ENCODE measurements at regions not wholly inside any gene's neighbourhood (a gene's known extent, or its start where the extent isn't known, plus 50 kb on each side); places are given as distances from the start of the nearest gene placed in this dataset.
A peak's percentile ranks its signal among the peaks of the same experiment; 100 is the strongest.

DNA sequence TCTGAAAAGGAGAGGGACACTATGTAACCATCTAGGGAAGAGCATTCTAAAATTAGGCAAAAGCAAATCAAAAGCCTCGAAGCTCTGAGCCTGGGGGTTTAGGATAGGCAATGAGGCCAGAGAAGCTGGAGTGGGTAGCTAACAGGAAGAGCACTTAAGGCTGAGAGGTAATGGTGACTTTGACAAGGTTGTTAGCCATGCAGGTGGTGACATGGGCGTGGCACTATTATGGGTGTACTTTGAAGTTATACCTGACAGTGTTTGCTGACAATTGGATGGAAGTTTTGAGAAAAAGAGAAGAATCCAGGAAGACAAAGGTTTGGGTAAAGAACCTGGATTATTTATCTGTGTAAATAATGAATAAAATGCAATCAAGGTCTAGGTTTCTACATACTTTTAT, 383.0 kb upstream of the SEMA3C start:
- TF ChIP-seq, protein P1, sequence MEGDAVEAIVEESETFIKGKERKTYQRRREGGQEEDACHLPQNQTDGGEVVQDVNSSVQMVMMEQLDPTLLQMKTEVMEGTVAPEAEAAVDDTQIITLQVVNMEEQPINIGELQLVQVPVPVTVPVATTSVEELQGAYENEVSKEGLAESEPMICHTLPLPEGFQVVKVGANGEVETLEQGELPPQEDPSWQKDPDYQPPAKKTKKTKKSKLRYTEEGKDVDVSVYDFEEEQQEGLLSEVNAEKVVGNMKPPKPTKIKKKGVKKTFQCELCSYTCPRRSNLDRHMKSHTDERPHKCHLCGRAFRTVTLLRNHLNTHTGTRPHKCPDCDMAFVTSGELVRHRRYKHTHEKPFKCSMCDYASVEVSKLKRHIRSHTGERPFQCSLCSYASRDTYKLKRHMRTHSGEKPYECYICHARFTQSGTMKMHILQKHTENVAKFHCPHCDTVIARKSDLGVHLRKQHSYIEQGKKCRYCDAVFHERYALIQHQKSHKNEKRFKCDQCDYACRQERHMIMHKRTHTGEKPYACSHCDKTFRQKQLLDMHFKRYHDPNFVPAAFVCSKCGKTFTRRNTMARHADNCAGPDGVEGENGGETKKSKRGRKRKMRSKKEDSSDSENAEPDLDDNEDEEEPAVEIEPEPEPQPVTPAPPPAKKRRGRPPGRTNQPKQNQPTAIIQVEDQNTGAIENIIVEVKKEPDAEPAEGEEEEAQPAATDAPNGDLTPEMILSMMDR (conservative IDR thresholded peaks at IDR 0.05; ENCODE audit: low read depth, low read length): no peak
- no peak overlapping the region for H3K4me3 ChIP-seq (ENCODE audit: low read length)
- DNase-seq (ENCODE audit: low read depth): no peak

DNA sequence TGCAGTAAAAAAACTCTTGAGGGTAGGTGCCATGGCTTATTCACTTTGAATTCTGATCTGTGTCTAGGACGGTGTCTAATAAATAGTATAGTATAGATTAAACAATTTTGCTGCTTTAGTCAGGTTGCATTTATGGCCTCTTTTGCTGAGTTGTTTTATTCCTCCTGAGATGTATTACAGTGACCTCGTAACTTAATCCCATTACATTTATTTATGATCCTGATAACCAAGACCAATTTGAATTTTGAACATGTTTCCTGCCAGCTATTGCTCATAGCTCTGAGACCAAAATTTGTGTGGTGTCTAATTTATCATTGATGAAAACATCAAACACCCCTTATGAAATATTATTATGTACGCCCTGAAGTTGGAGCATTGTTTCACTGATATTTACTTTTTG, 381.9 kb upstream of the SEMA3C start:
- DNase-seq (ENCODE audit: low read depth): no peak
- H3K4me3 ChIP-seq (ENCODE audit: low read length): no peak overlapping the region
- TF ChIP-seq, protein P1 (conservative IDR thresholded peaks at IDR 0.05; ENCODE audit: low read depth, low read length): no peak

DNA sequence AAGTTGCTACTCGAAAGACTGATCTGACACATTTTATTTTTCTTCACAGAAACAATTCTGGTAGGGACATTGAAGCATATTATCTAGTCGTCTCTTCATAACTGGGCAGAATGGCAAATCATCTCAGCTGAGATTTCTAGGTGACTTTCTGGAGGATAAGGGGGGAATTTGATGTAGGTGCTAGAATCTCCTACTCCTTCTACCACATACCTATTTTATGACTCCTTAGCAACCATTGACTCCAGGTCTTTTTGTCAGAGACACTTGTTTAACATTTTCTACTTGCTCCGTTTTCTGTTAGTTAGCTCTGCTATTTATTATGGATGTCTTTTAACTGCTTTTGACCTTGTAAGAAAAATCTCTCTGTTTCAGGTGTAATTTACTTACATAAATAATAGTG, 380.9 kb upstream of the SEMA3C start:
- no peak for DNase-seq (ENCODE audit: low read depth)
- H3K4me3 ChIP-seq (ENCODE audit: low read length): no peak overlapping the region
- TF ChIP-seq, protein P1 (conservative IDR thresholded peaks at IDR 0.05; ENCODE audit: low read depth, low read length): no peak

DNA sequence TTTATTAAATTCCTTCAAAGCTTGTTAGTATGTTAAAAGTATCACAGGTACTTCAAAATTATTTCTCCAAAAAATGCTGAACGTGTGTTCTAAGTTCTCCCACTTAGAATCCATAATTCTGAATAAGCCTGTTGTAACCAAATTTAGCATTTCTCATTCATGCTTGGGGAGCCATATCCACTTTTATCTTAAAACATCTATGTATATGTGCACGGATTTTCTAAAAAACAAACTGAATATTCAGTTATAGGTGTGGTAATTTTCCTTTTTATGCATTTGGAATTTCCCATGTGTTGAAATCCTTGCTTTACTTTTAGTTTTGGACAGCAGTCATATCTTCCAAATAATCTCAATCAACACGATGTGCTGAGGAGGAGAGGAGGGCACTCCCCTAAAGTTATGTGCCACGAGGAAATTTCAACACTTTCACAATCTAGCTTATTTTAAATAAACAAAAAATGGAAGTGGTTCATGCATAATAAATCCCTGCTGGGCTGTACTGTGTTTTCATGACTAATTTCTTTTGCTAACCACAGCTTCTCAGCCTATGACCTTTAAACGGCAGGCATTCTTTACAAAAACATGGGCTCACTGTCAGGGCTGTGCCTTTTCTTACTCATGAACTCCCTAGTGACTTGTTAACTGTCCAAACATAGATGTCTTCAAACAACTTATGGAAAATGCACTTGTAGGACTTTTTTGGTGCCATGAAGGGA, 380.3 kb upstream of the SEMA3C start:
- H3K4me3 ChIP-seq (ENCODE audit: low read length): no peak overlapping the region
- TF ChIP-seq, protein P1 (conservative IDR thresholded peaks at IDR 0.05; ENCODE audit: low read depth, low read length): no peak
- peak; percentile 82 for DNase-seq (ENCODE audit: low read depth)

DNA sequence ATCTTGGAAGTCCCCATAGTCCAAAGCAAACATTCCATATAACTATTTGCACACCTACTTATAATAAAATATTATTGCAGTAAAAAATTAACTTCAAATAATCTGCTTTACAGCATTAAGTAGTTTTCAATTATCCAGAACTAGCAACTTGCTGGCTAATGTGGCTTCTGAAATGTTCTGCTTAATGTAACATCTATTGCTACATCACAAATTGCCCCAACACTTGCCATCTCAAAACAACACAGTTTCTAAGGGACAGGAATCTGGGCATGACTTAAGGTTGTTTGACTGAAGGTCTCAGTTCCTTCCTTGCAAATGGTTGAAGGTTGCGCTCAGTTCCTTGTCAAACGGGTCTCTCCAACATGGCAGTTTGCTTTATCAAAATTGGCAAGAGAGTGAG, 378.5 kb upstream of the SEMA3C start:
- DNase-seq (ENCODE audit: low read depth): no peak
- TF ChIP-seq, protein P1 (conservative IDR thresholded peaks at IDR 0.05; ENCODE audit: low read depth, low read length): no peak
- no peak overlapping the region for H3K4me3 ChIP-seq (ENCODE audit: low read length)

DNA sequence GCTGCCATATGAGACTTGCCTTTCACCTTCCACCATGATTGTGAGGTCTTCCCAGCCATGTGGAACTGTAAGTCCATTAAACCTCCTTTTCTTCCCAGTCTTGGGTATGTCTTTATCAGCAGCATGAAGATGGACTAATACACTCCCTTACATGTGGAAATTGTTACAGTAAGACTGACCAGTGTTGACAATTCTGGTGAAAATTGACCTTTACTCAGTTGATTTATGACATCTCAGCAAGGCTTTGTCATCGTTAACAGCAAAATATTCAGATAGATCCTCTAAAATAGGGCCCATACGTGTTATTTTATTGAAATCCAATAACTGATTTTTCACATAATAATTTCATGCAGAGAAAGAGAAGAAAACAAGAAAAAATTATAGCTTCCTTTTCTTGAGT, 377.9 kb upstream of the SEMA3C start:
- TF ChIP-seq, protein P1 (conservative IDR thresholded peaks at IDR 0.05; ENCODE audit: low read depth, low read length): no peak
- no peak overlapping the region for H3K4me3 ChIP-seq (ENCODE audit: low read length)
- no peak for DNase-seq (ENCODE audit: low read depth)

DNA sequence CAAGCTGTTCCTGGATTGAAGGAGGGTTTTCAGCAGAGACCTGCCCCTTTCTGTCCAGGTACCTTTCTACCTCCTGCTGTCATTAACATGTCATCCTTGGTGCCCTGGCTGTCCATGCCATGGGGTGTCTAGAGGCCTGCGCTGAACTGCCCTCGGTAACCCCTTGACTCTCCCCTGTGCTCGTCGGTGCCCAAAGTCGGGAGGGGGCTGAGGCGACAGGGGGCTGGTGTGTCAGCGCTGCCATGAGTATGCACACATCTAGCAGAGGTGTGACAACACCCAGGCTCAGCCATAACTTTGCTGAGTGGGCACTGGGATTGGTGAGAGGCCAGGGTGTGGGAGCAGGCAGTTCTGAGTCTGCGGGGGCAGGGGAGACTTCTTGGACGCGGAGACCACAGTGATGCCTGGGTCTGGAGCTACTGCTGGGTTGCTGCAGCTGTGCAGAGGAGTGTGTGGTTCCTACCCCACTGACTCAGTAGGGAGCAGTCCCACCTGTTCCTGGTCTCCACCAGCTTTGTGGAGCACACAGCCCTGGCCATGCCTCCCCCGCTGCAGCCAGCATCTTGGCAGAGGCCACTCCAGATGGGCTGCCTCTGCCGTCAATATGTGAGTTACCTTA, 376.2 kb upstream of the SEMA3C start:
- DNase-seq (ENCODE audit: low read depth): no peak
- TF ChIP-seq, protein P1 (conservative IDR thresholded peaks at IDR 0.05; ENCODE audit: low read depth, low read length): no peak
- no peak overlapping the region for H3K4me3 ChIP-seq (ENCODE audit: low read length)

Data from retinal pigment epithelial cell (primary cell).